ENCODE measurements at regions not wholly inside any gene's neighbourhood (a gene's known extent, or its start where the extent isn't known, plus 50 kb on each side); places are given as distances from the start of the nearest gene placed in this dataset.

GRCh38 chr16:73794994-73795393 is 501.6 kb upstream of the PSMD7 start:
- TF ChIP-seq CTCF (optimal IDR thresholded peaks at IDR 0.05 in 1 of 3, IDR thresholded peaks at IDR 0.05 in 1 of 3, conservative IDR thresholded peaks at IDR 0.05 in 1 of 3; ENCODE audit: extremely low read depth in 1 of 3, insufficient read depth in 2 of 3, low read length in 3 of 3) (no peak), EZH2 (IDR thresholded peaks at IDR 0.05; ENCODE audit: low read length) (no peak)

Data from keratinocyte (primary cell).